Neural cell (in vitro differentiated cells): ENCODE measurements at regions not wholly inside any gene's neighbourhood (a gene's known extent, or its start where the extent isn't known, plus 50 kb on each side); places are given as distances from the start of the nearest gene placed in this dataset.

Source experiments
- H2AFZ ChIP-seq: fragments of 200-600, 300-800 bp; sonication (generic), shearing (Covaris generic); 2 replicates; pipeline ENCODE4 v1.6.0; 2014; ENCODE audit warnings: low read depth, mild to moderate bottlenecking, antibody characterized with exemption, low read length, moderate library complexity
- H3F3A ChIP-seq: fragments of 200-600 bp; shearing (Covaris generic); 2 replicates; pipeline ENCODE4 v1.6.1; 2016; ENCODE audit warnings: mild to moderate bottlenecking, moderate library complexity, mixed read lengths, antibody characterized with exemption, low read length; ENCODE audit not compliant: insufficient read depth, poor library complexity, severe bottlenecking
- H3K27ac ChIP-seq: fragments of 200-600, 300-800 bp; sonication (generic), shearing (Covaris generic); 2 replicates; pipeline ENCODE4 v1.5.1; 2014; ENCODE audit warnings: mild to moderate bottlenecking, low read length, moderate library complexity
- H3K27me3 ChIP-seq: fragments of 300-800, 200-600 bp; sonication (generic), shearing (Covaris generic); 2 replicates; pipeline ENCODE4 v1.6.0; 2014; ENCODE audit warnings: mild to moderate bottlenecking, low read depth, low read length, moderate library complexity; ENCODE audit not compliant: insufficient read depth
- H3K36me3 ChIP-seq: fragments of 300-800, 200-600 bp; sonication (generic), shearing (Covaris generic); 2 replicates; pipeline ENCODE4 v1.5.1; 2014; ENCODE audit warnings: mild to moderate bottlenecking, antibody characterized with exemption, low read length, moderate library complexity; ENCODE audit not compliant: insufficient read depth
- H3K4me2 ChIP-seq: fragments of 300-800, 200-600 bp; sonication (generic), shearing (Covaris generic); 2 replicates; pipeline ENCODE4 v1.6.0; 2014; ENCODE audit warnings: mild to moderate bottlenecking, low read length
- H3K4me3 ChIP-seq: fragments of 300-800, 200-600 bp; sonication (generic), shearing (Covaris generic); 2 replicates; pipeline ENCODE4 v1.5.1; 2014; ENCODE audit warnings: mild to moderate bottlenecking, low read length, moderate library complexity
- H3K79me2 ChIP-seq: fragments of 200-600 bp; shearing (Covaris generic); replicated peaks from 2 replicates; pipeline ENCODE4 v1.6.0; 2014; ENCODE audit warnings: mild to moderate bottlenecking, low read length, moderate library complexity; ENCODE audit not compliant: insufficient read depth
- H3K9ac ChIP-seq: fragments of 300-800, 200-600 bp; sonication (generic), shearing (Covaris generic); 2 replicates; pipeline ENCODE4 v1.6.1; 2016; ENCODE audit warnings: mild to moderate bottlenecking, low read length, mixed read lengths
- H3K9me2 ChIP-seq: fragments of 200-600 bp; shearing (Covaris generic); 2 replicates; pipeline ENCODE4 v1.6.1; 2016; ENCODE audit warnings: mild to moderate bottlenecking, low read length, mixed read lengths; ENCODE audit not compliant: insufficient read depth
- H3K9me3 ChIP-seq: fragments of 200-600, 300-800 bp; sonication (generic), shearing (Covaris generic); 2 replicates; pipeline ENCODE4 v1.6.1; 2016; ENCODE audit warnings: mild to moderate bottlenecking, mixed run types, low read length, moderate library complexity, mixed read lengths
- H4K20me1 ChIP-seq: fragments of 200-600 bp; shearing (Covaris generic); 2 replicates; pipeline ENCODE4 v1.6.1; 2016; ENCODE audit warnings: mild to moderate bottlenecking, mixed run types; ENCODE audit not compliant: insufficient read depth
- CTCF ChIP-seq: fragments of 450-650 bp; IDR thresholded peaks from 2 replicates; pipeline ENCODE4 v1.5.1; 2014; ENCODE audit warnings: antibody characterized with exemption, mild to moderate bottlenecking, moderate library complexity; ENCODE audit not compliant: poor library complexity, severe bottlenecking
- EP300 ChIP-seq: fragments of 450-650 bp; conservative IDR thresholded peaks from 2 replicates; pipeline ENCODE4 v1.6.1; 2014; ENCODE audit warnings: antibody characterized with exemption, mild to moderate bottlenecking, moderate library complexity; ENCODE audit not compliant: poor library complexity, severe bottlenecking
- EZH2 ChIP-seq: fragments of 200-600, 300-800 bp; shearing (Covaris generic), sonication (generic); IDR thresholded peaks from 2 replicates; pipeline ENCODE4 v1.6.1; 2014; ENCODE audit warnings: antibody characterized with exemption, low read length, borderline replicate concordance, mild to moderate bottlenecking; ENCODE audit not compliant: insufficient read depth, poor library complexity, severe bottlenecking
- MXI1 ChIP-seq: fragments of 450-650 bp; conservative IDR thresholded peaks from 2 replicates; pipeline ENCODE4 v1.6.1; 2014; ENCODE audit warnings: antibody characterized with exemption, mild to moderate bottlenecking; ENCODE audit not compliant: poor library complexity, severe bottlenecking
- POLR2AphosphoS5 ChIP-seq: IDR thresholded peaks from 2 replicates; pipeline ENCODE4 v1.6.1; 2012
- RAD21 ChIP-seq: fragments of 450-650 bp; conservative IDR thresholded peaks from 2 replicates; pipeline ENCODE4 v1.6.1; 2014; ENCODE audit warnings: antibody characterized with exemption, mild to moderate bottlenecking, moderate library complexity
- SMC3 ChIP-seq: fragments of 450-650 bp; conservative IDR thresholded peaks from 2 replicates; pipeline ENCODE4 v1.6.1; 2014; ENCODE audit warnings: antibody characterized with exemption, mild to moderate bottlenecking, moderate library complexity; ENCODE audit not compliant: poor library complexity
- TAF1 ChIP-seq: IDR thresholded peaks from 2 replicates; pipeline ENCODE4 v1.6.1; 2012; ENCODE audit warnings: low read depth
- TF ChIP-seq, protein P1 (sequence below): IDR thresholded peaks from 2 replicates; pipeline ENCODE4 v1.6.1; 2012; ENCODE audit warnings: borderline replicate concordance

- no peaks in the 10 kb centered on the region for H3K9me3 ChIP-seq
- H2AFZ ChIP-seq, result no peak overlapping the region
- H4K20me1 ChIP-seq, result no peaks in the 10 kb centered on the region
- H3K9ac ChIP-seq, result no peak overlapping the region
- H3K4me2 ChIP-seq, result no peak overlapping the region
- H3F3A ChIP-seq, result no peaks in the 10 kb centered on the region
- no peaks in the 10 kb centered on the region for H3K27me3 ChIP-seq
- H3K36me3 ChIP-seq, result no peaks in the 10 kb centered on the region
- no peak overlapping the region for H3K27ac ChIP-seq
- H3K79me2 ChIP-seq, result no peaks in the 10 kb centered on the region
- H3K9me2 ChIP-seq, result no peaks in the 10 kb centered on the region
- no peak overlapping the region for H3K4me3 ChIP-seq
- TF ChIP-seq EP300 (no peak), EZH2 (no peak), POLR2AphosphoS5 (no peak), SMC3 (no peak), RAD21 (no peak), CTCF (no peak), TAF1 (no peak)
- TF ChIP-seq, protein P1, sequence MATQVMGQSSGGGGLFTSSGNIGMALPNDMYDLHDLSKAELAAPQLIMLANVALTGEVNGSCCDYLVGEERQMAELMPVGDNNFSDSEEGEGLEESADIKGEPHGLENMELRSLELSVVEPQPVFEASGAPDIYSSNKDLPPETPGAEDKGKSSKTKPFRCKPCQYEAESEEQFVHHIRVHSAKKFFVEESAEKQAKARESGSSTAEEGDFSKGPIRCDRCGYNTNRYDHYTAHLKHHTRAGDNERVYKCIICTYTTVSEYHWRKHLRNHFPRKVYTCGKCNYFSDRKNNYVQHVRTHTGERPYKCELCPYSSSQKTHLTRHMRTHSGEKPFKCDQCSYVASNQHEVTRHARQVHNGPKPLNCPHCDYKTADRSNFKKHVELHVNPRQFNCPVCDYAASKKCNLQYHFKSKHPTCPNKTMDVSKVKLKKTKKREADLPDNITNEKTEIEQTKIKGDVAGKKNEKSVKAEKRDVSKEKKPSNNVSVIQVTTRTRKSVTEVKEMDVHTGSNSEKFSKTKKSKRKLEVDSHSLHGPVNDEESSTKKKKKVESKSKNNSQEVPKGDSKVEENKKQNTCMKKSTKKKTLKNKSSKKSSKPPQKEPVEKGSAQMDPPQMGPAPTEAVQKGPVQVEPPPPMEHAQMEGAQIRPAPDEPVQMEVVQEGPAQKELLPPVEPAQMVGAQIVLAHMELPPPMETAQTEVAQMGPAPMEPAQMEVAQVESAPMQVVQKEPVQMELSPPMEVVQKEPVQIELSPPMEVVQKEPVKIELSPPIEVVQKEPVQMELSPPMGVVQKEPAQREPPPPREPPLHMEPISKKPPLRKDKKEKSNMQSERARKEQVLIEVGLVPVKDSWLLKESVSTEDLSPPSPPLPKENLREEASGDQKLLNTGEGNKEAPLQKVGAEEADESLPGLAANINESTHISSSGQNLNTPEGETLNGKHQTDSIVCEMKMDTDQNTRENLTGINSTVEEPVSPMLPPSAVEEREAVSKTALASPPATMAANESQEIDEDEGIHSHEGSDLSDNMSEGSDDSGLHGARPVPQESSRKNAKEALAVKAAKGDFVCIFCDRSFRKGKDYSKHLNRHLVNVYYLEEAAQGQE, result no peak
Observed at GRCh38 chr6:15922510-15923250, 206.2 kb upstream of the MYLIP start.

- H3K4me2 ChIP-seq, result no peak overlapping the region
- no peaks in the 10 kb centered on the region for H3K9me2 ChIP-seq
- TF ChIP-seq SMC3 (no peak), TAF1 (no peak), EP300 (no peak), CTCF (no peak), EZH2 (no peak), MXI1 (no peak), RAD21 (no peak), POLR2AphosphoS5 (no peak)
- TF ChIP-seq, protein P1, result no peak
- H3K9me3 ChIP-seq, result no peaks in the 10 kb centered on the region
- no peaks in the 10 kb centered on the region for H4K20me1 ChIP-seq
- no peaks in the 10 kb centered on the region for H3F3A ChIP-seq
- H2AFZ ChIP-seq, result no peak overlapping the region
- no peak overlapping the region for H3K4me3 ChIP-seq
- no peak overlapping the region for H3K27ac ChIP-seq
- no peaks in the 10 kb centered on the region for H3K27me3 ChIP-seq
- no peaks in the 10 kb centered on the region for H3K36me3 ChIP-seq
- no peak overlapping the region for H3K9ac ChIP-seq
- no peaks in the 10 kb centered on the region for H3K79me2 ChIP-seq
Observed at GRCh38 chr6:15921243-15921642, 207.6 kb upstream of the MYLIP start.
